Transverse colon (tissue), 3 donors: ENCODE measurements at regions not wholly inside any gene's neighbourhood (a gene's known extent, or its start where the extent isn't known, plus 50 kb on each side); places are given as distances from the start of the nearest gene placed in this dataset.

Experiments used
- CTCF ChIP-seq, 5 experiments: fragments of 200-600 bp in 3 of 5; fragments of 450-650 bp in 2 of 5; sonication (generic) in 3 of 5; IDR thresholded peaks; 1 replicate in 2 of 5; 2 replicates in 3 of 5; pipeline ENCODE4 v1.5.1; 2016 to 2017; ENCODE audit warnings: antibody characterized with exemption in 5 of 5, inconsistent platforms in 3 of 5, mild to moderate bottlenecking in 2 of 5, moderate library complexity in 1 of 5
- EP300 ChIP-seq: sonication (generic); formaldehyde crosslinking; IDR thresholded peaks from one replicate; pipeline ENCODE4 v1.6.1; 2017; ENCODE audit warnings: antibody characterized with exemption, low read depth
- POLR2A ChIP-seq: fragments of 450-650 bp; IDR thresholded peaks from one replicate; pipeline ENCODE4 v1.6.1; 2016; ENCODE audit warnings: antibody characterized with exemption, mild to moderate bottlenecking, moderate library complexity

DNA sequence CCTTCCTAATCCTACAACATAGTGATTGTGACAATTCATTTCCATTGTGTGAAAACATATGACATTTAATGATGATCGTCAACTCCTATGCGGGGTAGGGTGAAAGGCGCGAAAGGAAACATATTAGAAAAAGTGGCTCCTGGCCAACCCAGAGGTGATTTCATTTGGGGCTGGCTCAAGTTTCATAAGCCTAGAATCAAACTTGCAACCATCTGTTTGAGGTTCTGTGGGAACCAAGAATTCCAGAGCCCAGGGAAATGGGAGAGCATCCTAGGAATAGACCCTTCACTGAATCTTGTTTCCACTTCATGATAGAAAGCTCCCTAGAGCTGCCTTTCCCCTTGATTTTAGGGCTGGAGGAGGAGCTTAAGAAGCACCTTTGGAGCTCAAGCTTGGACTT lies 101.3 kb upstream of the EGFL6 start:
- no peak for TF ChIP-seq CTCF (IDR thresholded peaks at IDR 0.05)
- no peak for TF ChIP-seq EP300
- no peak for TF ChIP-seq POLR2A
